Thyroid gland (tissue), 4 donors: ENCODE measurements at regions not wholly inside any gene's neighbourhood (a gene's known extent, or its start where the extent isn't known, plus 50 kb on each side); places are given as distances from the start of the nearest gene placed in this dataset.

Source experiments
- CTCF ChIP-seq, 6 experiments: fragments of 200-600 bp in 3 of 6; fragments of 450-650 bp in 3 of 6; sonication (generic) in 3 of 6; IDR thresholded peaks; one replicate each; pipeline ENCODE4 v1.5.1; 2016 to 2019; ENCODE audit warnings: antibody characterized with exemption in 6 of 6, mild to moderate bottlenecking in 2 of 6, inconsistent platforms in 1 of 6, moderate library complexity in 1 of 6
- POLR2A ChIP-seq, 2 donors: fragments of 450-650 bp; IDR thresholded peaks; one replicate each; pipeline ENCODE4 v1.6.1; 2017; ENCODE audit warnings: antibody characterized with exemption in 2 of 2, mild to moderate bottlenecking in 2 of 2, moderate library complexity in 1 of 2

- TF ChIP-seq CTCF (IDR thresholded peaks at IDR 0.05) (no peak), POLR2A (IDR thresholded peaks at IDR 0.05) (no peak)
These were observed 80.5 kb upstream of the CPO start for GRCh38 chr2:206858687-206859329.
